H1 (cell line): ENCODE measurements at regions not wholly inside any gene's neighbourhood (a gene's known extent, or its start where the extent isn't known, plus 50 kb on each side); places are given as distances from the start of the nearest gene placed in this dataset.
A peak's percentile ranks its signal among the peaks of the same experiment; 100 is the strongest.

ENCODE experiments used
- CTCF ChIA-PET: fragments of 300-600 bp; sonication (Branson Sonifier 250); formaldehyde crosslinking; loops from one replicate; lab custom pipeline; 2021; ENCODE audit not compliant: partially characterized antibody; lab: Charles Lee
- POLR2A ChIA-PET: fragments of 300-600 bp; sonication (Branson Sonifier 250); formaldehyde crosslinking; loops from one replicate; lab custom pipeline; 2021; ENCODE audit warnings: inconsistent platforms; ENCODE audit not compliant: partially characterized antibody; lab: Charles Lee
- DNase-seq, 2 experiments: peaks; one replicate each; pipeline versions ENCODE4 v3.0.0 to v3.0.0-alpha.2; 2010 to 2022; ENCODE audit warnings: low spot score in 2 of 2, low read depth in 1 of 2, mixed read lengths in 1 of 2
- FAIRE-seq: peaks from 2 replicates; lab custom pipeline; 2011; peaks lifted over from hg19 to GRCh38; lab: Jason Lieb, UNC
- H2AFZ ChIP-seq: 2 replicates; pipeline ENCODE4 v1.8.1; 2012; ENCODE audit warnings: low read length, inconsistent platforms
- H2AK5ac ChIP-seq: 2 replicates; pipeline ENCODE4 v1.6.1; 2013; ENCODE audit warnings: low read depth, low read length
- H2BK120ac ChIP-seq: replicated peaks from 2 replicates; pipeline ENCODE3; 2013; ENCODE audit warnings: low read depth, low read length, inconsistent platforms
- H2BK12ac ChIP-seq: 2 replicates; pipeline ENCODE4 v1.6.1; 2013; ENCODE audit warnings: low read depth, low read length
- H2BK15ac ChIP-seq: 2 replicates; pipeline ENCODE4 v1.6.1; 2013; ENCODE audit warnings: low read length
- H2BK20ac ChIP-seq: 2 replicates; pipeline ENCODE4 v1.6.1; 2013; ENCODE audit warnings: low read length
- H2BK5ac ChIP-seq: 2 replicates; pipeline ENCODE4 v1.6.1; 2013; ENCODE audit warnings: low read depth, low read length
- H3K14ac ChIP-seq: 2 replicates; pipeline ENCODE4 v1.6.1; 2013; ENCODE audit warnings: inconsistent platforms; ENCODE audit not compliant: insufficient read length
- H3K18ac ChIP-seq: 2 replicates; pipeline ENCODE4 v1.6.1; 2013; ENCODE audit warnings: low read length; ENCODE audit errors: extremely low read depth
- H3K23ac ChIP-seq: 2 replicates; pipeline ENCODE4 v1.6.1; 2013; ENCODE audit warnings: inconsistent platforms; ENCODE audit not compliant: insufficient read length
- H3K23me2 ChIP-seq: 2 replicates; pipeline ENCODE4 v1.6.1; 2013; ENCODE audit warnings: low read depth, low read length
- H3K27ac ChIP-seq: 2 replicates; pipeline ENCODE4 v1.6.1; 2011; ENCODE audit warnings: low read depth, low read length, inconsistent platforms
- H3K27me3 ChIP-seq, 4 experiments: replicated peaks in 1 of 4; 1 replicate in 1 of 4; 2 replicates in 3 of 4; pipeline versions ENCODE4 v1.6.1 to v1.8.1; 2011 to 2013; ENCODE audit warnings: low read length in 3 of 4, mild to moderate bottlenecking in 3 of 4, inconsistent platforms in 2 of 4, mixed read lengths in 2 of 4, moderate library complexity in 1 of 4; ENCODE audit not compliant: control insufficient read depth in 3 of 4, insufficient read depth in 3 of 4; ENCODE audit errors: extremely low read depth in 1 of 4
- H3K36me3 ChIP-seq, 4 experiments: 2 replicates each; pipeline versions ENCODE4 v1.6.1 to v1.8.1; 2011 to 2013; ENCODE audit warnings: mild to moderate bottlenecking in 4 of 4, low read length in 3 of 4, moderate library complexity in 2 of 4, control low read depth in 1 of 4, inconsistent platforms in 1 of 4; ENCODE audit not compliant: insufficient read depth in 4 of 4, control insufficient read depth in 2 of 4
- H3K4ac ChIP-seq: replicated peaks from 2 replicates; pipeline ENCODE3; 2013; ENCODE audit warnings: low read length, low read depth, mixed read lengths, inconsistent platforms; ENCODE audit not compliant: insufficient read length
- H3K4me1 ChIP-seq, 4 experiments: replicated peaks in 1 of 4; 1 replicate in 1 of 4; 2 replicates in 3 of 4; pipeline versions ENCODE4 v1.6.1 to v1.8.1; 2011 to 2013; ENCODE audit warnings: low read length in 3 of 4, inconsistent platforms in 2 of 4, mixed read lengths in 1 of 4; ENCODE audit not compliant: insufficient read depth in 4 of 4, control insufficient read depth in 3 of 4
- H3K4me2 ChIP-seq, 2 experiments: 2 replicates each; pipeline versions ENCODE4 v1.6.1 to v1.8.1; 2011 to 2013; ENCODE audit warnings: low read depth in 2 of 2, low read length in 2 of 2, control low read depth in 1 of 2, inconsistent platforms in 1 of 2, mild to moderate bottlenecking in 1 of 2; ENCODE audit not compliant: insufficient read depth in 1 of 2
- H3K4me3 ChIP-seq, 4 experiments: fragments of 200-600, 300-600 bp in 1 of 4; sonication (generic), shearing (Covaris generic), sonication (Bioruptor Twin) in 1 of 4; 2 replicates each; pipeline versions ENCODE4 v1.5.1 to v1.8.1; 2011 to 2016; ENCODE audit warnings: low read length in 4 of 4, low read depth in 3 of 4, control low read depth in 2 of 4, inconsistent platforms in 2 of 4, mild to moderate bottlenecking in 2 of 4, mixed read lengths in 1 of 4, moderate library complexity in 1 of 4; ENCODE audit not compliant: insufficient read depth in 2 of 4; ENCODE audit errors: extremely low read depth in 1 of 4
- H3K56ac ChIP-seq: replicated peaks from 2 replicates; pipeline ENCODE3; 2013; ENCODE audit warnings: low read depth, mild to moderate bottlenecking, mixed read lengths, low read length, inconsistent platforms; ENCODE audit not compliant: insufficient read length
- H3K79me1 ChIP-seq: 2 replicates; pipeline ENCODE4 v1.6.1; 2013; ENCODE audit warnings: low read depth, low read length, control low read depth
- H3K79me2 ChIP-seq, 2 experiments: 2 replicates each; pipeline versions ENCODE4 v1.6.1 to v1.8.1; 2012 to 2013; ENCODE audit warnings: low read length in 2 of 2, mild to moderate bottlenecking in 2 of 2, inconsistent platforms in 1 of 2; ENCODE audit not compliant: insufficient read depth in 2 of 2, control insufficient read depth in 1 of 2
- H3K9ac ChIP-seq, 4 experiments: replicated peaks in 1 of 4; 1 replicate in 1 of 4; 2 replicates in 3 of 4; pipeline versions ENCODE4 v1.6.1 to v1.8.1; 2011 to 2013; ENCODE audit warnings: low read depth in 3 of 4, low read length in 3 of 4, control low read depth in 2 of 4, mild to moderate bottlenecking in 2 of 4, moderate library complexity in 2 of 4, inconsistent platforms in 1 of 4; ENCODE audit errors: extremely low read depth in 1 of 4
- H3K9me3 ChIP-seq, 2 experiments: 2 replicates each; pipeline versions ENCODE4 v1.6.1 to v1.8.1; 2012 to 2013; ENCODE audit warnings: mild to moderate bottlenecking in 2 of 2, moderate library complexity in 2 of 2, control low read depth in 1 of 2, inconsistent platforms in 1 of 2, low read depth in 1 of 2, low read length in 1 of 2, mixed read lengths in 1 of 2; ENCODE audit not compliant: insufficient read depth in 2 of 2
- H4K20me1 ChIP-seq, 2 experiments: replicated peaks in 1 of 2; 2 replicates each; pipeline versions ENCODE3 to v1.8.1; 2011 to 2013; ENCODE audit warnings: inconsistent platforms in 2 of 2, low read length in 2 of 2, mild to moderate bottlenecking in 1 of 2; ENCODE audit not compliant: insufficient read depth in 2 of 2, control insufficient read depth in 1 of 2
- H4K5ac ChIP-seq: 2 replicates; pipeline ENCODE4 v1.6.1; 2013; ENCODE audit warnings: low read length, low read depth, mixed read lengths, inconsistent platforms; ENCODE audit not compliant: insufficient read length
- H4K8ac ChIP-seq: 2 replicates; pipeline ENCODE4 v1.8.0; 2013; ENCODE audit warnings: mild to moderate bottlenecking, moderate library complexity, low read length, inconsistent platforms; ENCODE audit not compliant: insufficient read depth; ENCODE audit errors: extremely low read depth
- H4K91ac ChIP-seq: replicated peaks from 2 replicates; pipeline ENCODE3; 2013; ENCODE audit warnings: low read length, mixed read lengths, inconsistent platforms; ENCODE audit not compliant: insufficient read length
- CEBPB ChIP-seq: IDR thresholded peaks from 2 replicates; pipeline ENCODE4 v1.6.1; 2012; ENCODE audit warnings: low read depth, low read length
- HDAC6 ChIP-seq: IDR thresholded peaks from one replicate; pipeline ENCODE4 v1.7.1; 2012; ENCODE audit warnings: low read depth, mild to moderate bottlenecking, inconsistent platforms, low read length, moderate library complexity
- SIRT6 ChIP-seq: IDR thresholded peaks from one replicate; pipeline ENCODE4 v1.7.1; 2012; ENCODE audit warnings: low read length, inconsistent platforms
- WGBS, 2 experiments: shearing (Covaris generic) in 1 of 2; methylation state at CpG; one replicate each; pipeline versions ENCODE4 v1.1.6 to v1.1.7; 2013 to 2015; ENCODE audit warnings: low lambda C conversion rate in 2 of 2, mixed read lengths in 2 of 2, inconsistent platforms in 1 of 2, low coverage in 1 of 2, missing lambda C conversion rate in 1 of 2; ENCODE audit not compliant: insufficient replicate concordance in 2 of 2, insufficient coverage in 1 of 2, insufficient read length in 1 of 2; ENCODE audit errors: extremely low coverage in 1 of 2, missing lambda C conversion rate in 1 of 2; 5-methylcytosine and 5-hydroxymethylcytosine counted together

DNA sequence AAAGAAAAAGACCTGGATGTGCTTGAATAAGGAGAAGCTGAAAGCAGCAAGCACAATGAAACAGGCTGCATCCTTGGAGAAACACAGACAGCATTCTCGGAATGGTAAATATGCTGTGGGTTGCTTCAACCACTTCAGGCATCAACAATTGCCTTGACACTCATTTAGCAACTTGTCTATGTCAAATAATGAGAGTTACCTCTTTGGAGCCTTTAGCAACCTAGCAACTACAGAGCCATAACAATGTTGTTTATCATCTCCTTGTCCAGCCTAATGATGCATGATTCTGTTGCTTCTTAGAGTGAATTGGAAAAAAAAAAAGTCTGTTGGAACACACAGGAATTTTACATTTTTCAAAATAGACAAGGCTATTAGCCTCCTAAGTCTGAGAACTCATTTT is 410.6 kb downstream of the PIK3C3 start (continued):
- TF ChIP-seq HDAC6 = no peak

- H3K4ac ChIP-seq = no peak overlapping the region
- no peaks in the 10 kb centered on the region for H3K9me3 ChIP-seq
- 94% methylated on average over 1 of the region's 1 CpG; no CpG with 5 or more reads in 1 of the 2 experiments for WGBS, 2 experiments
- H2BK5ac ChIP-seq = no peak overlapping the region
- H4K91ac ChIP-seq = no peak overlapping the region
- no peak overlapping the region for H3K27ac ChIP-seq
- FAIRE-seq = no peak
- H3K23ac ChIP-seq = no peak overlapping the region
- H3K36me3 ChIP-seq = no peaks in the 10 kb centered on the region
- H2BK20ac ChIP-seq = no peak overlapping the region
- H3K4me1 ChIP-seq = no peaks in the 10 kb centered on the region
- H3K4me2 ChIP-seq = no peak overlapping the region
- no peak for DNase-seq
- no peaks in the 10 kb centered on the region for H3K27me3 ChIP-seq
- ChIA-PET CTCF (no interaction called here), POLR2A (no interaction called here)
- no peaks in the 10 kb centered on the region for H4K20me1 ChIP-seq
- H2BK12ac ChIP-seq = no peak overlapping the region
- no peak overlapping the region for H2BK15ac ChIP-seq
- no peak overlapping the region for H4K5ac ChIP-seq
- H3K4me3 ChIP-seq = no peak overlapping the region
- H3K18ac ChIP-seq = no peak overlapping the region
- H3K14ac ChIP-seq = no peak overlapping the region
- no peak overlapping the region for H3K56ac ChIP-seq
- no peak overlapping the region for H4K8ac ChIP-seq
- no peaks in the 10 kb centered on the region for H3K79me1 ChIP-seq
- no peaks in the 10 kb centered on the region for H3K79me2 ChIP-seq
- no peaks in the 10 kb centered on the region for H3K23me2 ChIP-seq
- H2AK5ac ChIP-seq = no peak overlapping the region
- no peak overlapping the region for H2BK120ac ChIP-seq
- TF ChIP-seq SIRT6 = no peak
- peak; percentile 21; the same call in 1 of the 2 replicates for TF ChIP-seq CEBPB
- H3K9ac ChIP-seq = no peak overlapping the region
- H2AFZ ChIP-seq = no peak overlapping the region
Measured at GRCh38 chr18:42373584-42373983, 418.6 kb downstream of the PIK3C3 start.
